SK-N-SH treated with all-trans-retinoic acid at 6 μM for 48 hours (cell line): ENCODE measurements at regions not wholly inside any gene's neighbourhood (a gene's known extent, or its start where the extent isn't known, plus 50 kb on each side); places are given as distances from the start of the nearest gene placed in this dataset.
"Not testable (repeated sequence)": the region's sequence is repeated elsewhere in the genome, so short reads cannot be mapped to it uniquely, and the experiment has no call there.

ENCODE experiments used
- ATAC-seq: fragments of 200-7000 bp; cut with Tn5 transposase; 3 replicates; pipeline ENCODE4 v1.9.1; 2020; ENCODE audit warnings: mild to moderate bottlenecking, moderate library complexity
- CSDC2 ChIP-seq: fragments of 250-450 bp; sonication (Bioruptor Pico); IDR thresholded peaks from 2 replicates; pipeline ENCODE4 v1.5.0; 2020; ENCODE audit warnings: mild to moderate bottlenecking, moderate library complexity
- CSRNP3 ChIP-seq: fragments of 250-450 bp; sonication (Bioruptor Pico); IDR thresholded peaks from 2 replicates; pipeline ENCODE4 v1.5.1; 2021; ENCODE audit warnings: mild to moderate bottlenecking, moderate library complexity
- ESRRG ChIP-seq: fragments of 250-450 bp; sonication (Bioruptor Pico); IDR thresholded peaks from 2 replicates; pipeline ENCODE4 v1.6.1; 2021; ENCODE audit warnings: mild to moderate bottlenecking
- GLIS3 ChIP-seq: fragments of 250-450 bp; sonication (Bioruptor Pico); IDR thresholded peaks from 2 replicates; pipeline ENCODE4 v1.5.0; 2020; ENCODE audit warnings: mild to moderate bottlenecking, moderate library complexity
- ISL1 ChIP-seq: fragments of 250-450 bp; sonication (Bioruptor Pico); IDR thresholded peaks from 2 replicates; pipeline ENCODE4 v2.1.2; 2022; ENCODE audit warnings: mild to moderate bottlenecking, moderate library complexity
- OSR1 ChIP-seq: fragments of 250-450 bp; sonication (Bioruptor Pico); IDR thresholded peaks from 2 replicates; pipeline ENCODE4 v1.8.0; 2022; ENCODE audit warnings: moderate library complexity, mild to moderate bottlenecking, inconsistent platforms
- PATZ1 ChIP-seq: fragments of 250-450 bp; sonication (Bioruptor Pico); IDR thresholded peaks from 2 replicates; pipeline ENCODE4 v1.8.0; 2020; ENCODE audit warnings: mild to moderate bottlenecking, moderate library complexity, borderline replicate concordance
- PPARA ChIP-seq: fragments of 250-450 bp; sonication (Bioruptor Pico); IDR thresholded peaks from 2 replicates; pipeline ENCODE4 v1.5.0; 2020; ENCODE audit warnings: mild to moderate bottlenecking, borderline replicate concordance
- RARB ChIP-seq: fragments of 250-450 bp; sonication (Bioruptor Pico); IDR thresholded peaks from 2 replicates; pipeline ENCODE4 v1.8.0; 2021; ENCODE audit warnings: mild to moderate bottlenecking, moderate library complexity
- SNAI2 ChIP-seq: fragments of 250-450 bp; sonication (Bioruptor Pico); IDR thresholded peaks from 2 replicates; pipeline ENCODE4 v1.5.0; 2020; ENCODE audit warnings: mild to moderate bottlenecking, moderate library complexity
- TCF4 ChIP-seq: fragments of 250-450 bp; sonication (Bioruptor Pico); IDR thresholded peaks from 2 replicates; pipeline ENCODE4 v1.8.0; 2021; ENCODE audit warnings: mild to moderate bottlenecking, moderate library complexity, borderline replicate concordance
- TSHZ2 ChIP-seq: fragments of 250-450 bp; sonication (Bioruptor Pico); IDR thresholded peaks from 2 replicates; pipeline ENCODE4 v1.5.0; 2020; ENCODE audit warnings: mild to moderate bottlenecking, moderate library complexity
- ZC3H10 ChIP-seq: fragments of 250-450 bp; sonication (Bioruptor Pico); IDR thresholded peaks from 2 replicates; pipeline ENCODE4 v1.5.1; 2021; ENCODE audit warnings: mild to moderate bottlenecking, moderate library complexity
- ZFP30 ChIP-seq: fragments of 450-650 bp; formaldehyde crosslinking; IDR thresholded peaks from 2 replicates; pipeline ENCODE4 v1.5.0; 2022; ENCODE audit warnings: mild to moderate bottlenecking, moderate library complexity
- ZNF70 ChIP-seq: fragments of 450-650 bp; formaldehyde crosslinking; IDR thresholded peaks from 2 replicates; pipeline ENCODE4 v1.5.0; 2020; ENCODE audit warnings: mild to moderate bottlenecking, moderate library complexity
- ZNF8 ChIP-seq: fragments of 450-650 bp; formaldehyde crosslinking; IDR thresholded peaks from 2 replicates; pipeline ENCODE4 v1.5.0; 2020; ENCODE audit warnings: mild to moderate bottlenecking, moderate library complexity
- TF ChIP-seq, protein P1 (sequence below): fragments of 250-450 bp; sonication (Bioruptor Pico); IDR thresholded peaks from 2 replicates; pipeline ENCODE4 v1.5.1; 2020; ENCODE audit warnings: low read depth, mild to moderate bottlenecking, moderate library complexity

- TF ChIP-seq, protein P1, sequence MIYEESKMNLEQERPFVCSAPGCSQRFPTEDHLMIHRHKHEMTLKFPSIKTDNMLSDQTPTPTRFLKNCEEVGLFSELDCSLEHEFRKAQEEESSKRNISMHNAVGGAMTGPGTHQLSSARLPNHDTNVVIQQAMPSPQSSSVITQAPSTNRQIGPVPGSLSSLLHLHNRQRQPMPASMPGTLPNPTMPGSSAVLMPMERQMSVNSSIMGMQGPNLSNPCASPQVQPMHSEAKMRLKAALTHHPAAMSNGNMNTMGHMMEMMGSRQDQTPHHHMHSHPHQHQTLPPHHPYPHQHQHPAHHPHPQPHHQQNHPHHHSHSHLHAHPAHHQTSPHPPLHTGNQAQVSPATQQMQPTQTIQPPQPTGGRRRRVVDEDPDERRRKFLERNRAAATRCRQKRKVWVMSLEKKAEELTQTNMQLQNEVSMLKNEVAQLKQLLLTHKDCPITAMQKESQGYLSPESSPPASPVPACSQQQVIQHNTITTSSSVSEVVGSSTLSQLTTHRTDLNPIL (CRISPR knock-in tag): no peak
- TF ChIP-seq ZNF70 (CRISPR knock-in tag) (no peak), TCF4 (CRISPR knock-in tag) (no peak), TSHZ2 (no peak), ZNF8 (CRISPR knock-in tag) (no peak), ISL1 (CRISPR knock-in tag) (peak; percentile 63), CSRNP3 (CRISPR knock-in tag) (no peak), ZC3H10 (CRISPR knock-in tag) (peak; percentile 60; the same call in 1 of the 2 replicates), PATZ1 (CRISPR knock-in tag) (no peak), RARB (CRISPR knock-in tag) (no peak)
- TF ChIP-seq, all 23 proteins: peak for 2
- ATAC-seq: peak; percentile 99
Observed at GRCh38 chr3:39639344-39640236, 169.8 kb upstream of the MYRIP start.

- TF ChIP-seq GLIS3 (CRISPR knock-in tag) (no peak), ESRRG (CRISPR knock-in tag) (no peak), PPARA (no peak), ZFP30 (CRISPR knock-in tag) (no peak), TCF4 (CRISPR knock-in tag) (no peak), OSR1 (CRISPR knock-in tag) (no peak), SNAI2 (CRISPR knock-in tag) (no peak)
- no peak for ATAC-seq
Observed at GRCh38 chr3:39641274-39641673, 168.1 kb upstream of the MYRIP start.

DNA sequence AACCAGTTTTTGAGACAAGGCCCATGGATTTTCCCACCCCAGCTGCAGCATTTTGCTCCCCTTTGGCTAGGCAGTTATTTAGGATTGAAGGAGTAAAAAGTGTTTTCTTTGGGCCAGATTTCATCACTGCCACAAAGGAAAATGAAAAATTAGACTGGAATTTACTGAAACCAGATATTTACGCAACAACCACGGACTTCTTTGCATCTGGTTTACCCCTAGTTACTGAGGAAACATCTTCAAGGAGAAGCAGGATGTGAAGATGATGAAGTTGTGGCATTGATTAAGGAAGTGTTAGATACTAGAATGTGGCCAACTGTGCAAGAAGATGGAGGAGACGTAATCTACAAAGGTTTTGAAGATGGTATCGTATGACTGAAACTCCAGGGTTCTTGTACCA lies 165.2 kb upstream of the MYRIP start:
- TF ChIP-seq CSDC2 (CRISPR knock-in tag): no peak
- TF ChIP-seq GLIS3 (CRISPR knock-in tag): no peak
- no peak for TF ChIP-seq PATZ1 (CRISPR knock-in tag)
- no peak for TF ChIP-seq RARB (CRISPR knock-in tag)
- no peak for TF ChIP-seq ZNF70 (CRISPR knock-in tag)
- no peak for TF ChIP-seq ZC3H10 (CRISPR knock-in tag)
- no peak for TF ChIP-seq CSRNP3 (CRISPR knock-in tag)
- TF ChIP-seq ESRRG (CRISPR knock-in tag): no peak
- TF ChIP-seq PPARA: no peak
- ATAC-seq: no peak

- ATAC-seq: not testable (repeated sequence)
Observed at GRCh38 chr3:39651256-39651655, 158.2 kb upstream of the MYRIP start.
